Thyroid gland (tissue), 4 donors: ENCODE measurements at regions not wholly inside any gene's neighbourhood (a gene's known extent, or its start where the extent isn't known, plus 50 kb on each side); places are given as distances from the start of the nearest gene placed in this dataset.

Experiments used
- CTCF ChIP-seq, 6 experiments: fragments of 200-600 bp in 3 of 6; fragments of 450-650 bp in 3 of 6; sonication (generic) in 3 of 6; IDR thresholded peaks; one replicate each; pipeline ENCODE4 v1.5.1; 2016 to 2019; ENCODE audit warnings: antibody characterized with exemption in 6 of 6, mild to moderate bottlenecking in 2 of 6, inconsistent platforms in 1 of 6, moderate library complexity in 1 of 6
- POLR2A ChIP-seq, 2 donors: fragments of 450-650 bp; IDR thresholded peaks; one replicate each; pipeline ENCODE4 v1.6.1; 2017; ENCODE audit warnings: antibody characterized with exemption in 2 of 2, mild to moderate bottlenecking in 2 of 2, moderate library complexity in 1 of 2

- TF ChIP-seq CTCF (IDR thresholded peaks at IDR 0.05) (no peak), POLR2A (IDR thresholded peaks at IDR 0.05) (no peak)
Measured at GRCh38 chr13:39130301-39130700, 92.0 kb downstream of the NHLRC3 start.
